GM18517 (cell line): ENCODE measurements at regions not wholly inside any gene's neighbourhood (a gene's known extent, or its start where the extent isn't known, plus 50 kb on each side); places are given as distances from the start of the nearest gene placed in this dataset.

Experiments used
- ATAC-seq: cut with Tn5 transposase; IDR thresholded peaks from one replicate; pipeline ENCODE4 v1.9.1; 2021; ENCODE audit warnings: mild to moderate bottlenecking, moderate library complexity; ENCODE audit not compliant: unreplicated experiment

DNA sequence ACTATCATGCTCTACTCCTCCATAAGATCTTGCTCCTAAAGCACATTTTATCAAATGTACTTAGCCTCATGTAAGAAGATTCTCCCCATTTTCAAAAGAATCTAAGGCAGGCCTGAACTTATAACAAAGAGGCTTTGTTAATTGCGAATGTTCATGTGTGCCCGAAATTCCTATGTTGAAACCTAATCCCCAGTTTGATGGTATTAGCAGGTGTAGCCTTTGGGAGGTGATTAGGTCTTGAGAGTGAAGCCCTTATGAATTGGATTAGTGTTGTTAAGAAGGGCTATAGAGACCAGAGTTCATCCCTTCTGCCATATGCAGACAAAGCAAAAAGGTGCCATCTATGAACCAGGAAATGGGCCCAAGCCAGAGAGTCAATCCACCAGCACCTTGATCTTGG is 234.5 kb downstream of the PAX3 start:
- ATAC-seq: no peak

DNA sequence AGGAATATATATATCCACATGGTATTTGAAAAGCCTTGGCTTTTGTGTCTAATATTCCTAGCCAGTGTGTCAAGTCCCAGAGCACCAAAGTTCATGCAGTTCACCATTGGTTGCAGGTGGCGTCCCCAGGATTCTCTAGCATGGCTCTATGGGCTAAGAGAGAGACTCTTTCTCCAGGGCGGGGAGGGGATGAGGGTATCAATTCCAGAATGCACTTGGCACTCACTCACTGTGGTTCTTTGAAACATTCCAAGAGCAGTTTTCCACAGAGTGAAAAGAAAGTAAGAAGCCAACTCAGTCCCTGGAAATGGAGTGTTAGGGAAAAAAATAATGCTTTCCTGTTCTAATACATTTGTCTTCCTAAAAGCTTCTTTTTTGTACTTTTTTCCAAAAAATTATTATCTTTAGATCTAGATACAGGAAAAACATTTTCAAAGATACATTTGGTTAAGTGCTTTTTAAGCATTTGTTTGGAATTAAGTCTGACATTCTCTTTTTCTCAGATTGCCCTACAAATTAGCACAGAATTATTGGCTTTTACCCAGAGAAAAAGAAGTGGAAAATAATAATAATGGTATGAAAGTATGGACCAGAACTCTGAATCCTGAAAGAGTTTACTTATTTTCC is 239.9 kb downstream of the PAX3 start:
- ATAC-seq: no peak

DNA sequence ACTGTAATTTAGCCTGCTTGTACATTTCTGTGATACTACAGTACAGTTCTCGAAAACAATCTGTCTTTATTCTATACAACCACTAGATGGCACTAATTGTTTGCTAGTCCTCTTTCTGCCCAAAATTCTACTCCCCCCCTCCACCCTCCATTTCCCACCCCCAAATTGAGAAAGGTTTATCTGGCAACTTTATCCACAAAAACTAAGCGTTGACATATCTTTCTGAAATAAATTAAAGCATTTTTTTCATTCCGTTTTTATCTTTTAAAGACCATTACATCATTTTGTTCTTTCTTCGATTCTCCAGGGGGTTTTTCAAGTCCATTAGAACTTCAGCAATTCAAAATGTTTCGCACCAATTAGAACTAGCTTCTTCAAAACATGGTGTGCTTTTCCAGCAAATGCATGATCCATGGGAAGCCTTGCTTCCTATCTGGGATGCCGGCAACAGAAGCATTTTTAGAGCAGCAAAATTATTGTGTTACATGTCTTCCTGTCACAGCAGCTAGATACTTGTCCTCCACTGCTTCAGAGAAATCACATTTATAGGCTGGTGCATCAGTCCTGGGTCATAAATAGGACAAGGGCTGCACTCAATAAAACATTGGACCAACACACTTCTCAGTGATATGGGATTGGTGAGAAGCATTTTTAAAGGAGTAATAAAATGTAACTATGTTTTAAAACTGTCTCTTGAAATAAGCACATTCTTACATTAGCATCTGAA is 241.3 kb downstream of the PAX3 start:
- no peak for ATAC-seq

DNA sequence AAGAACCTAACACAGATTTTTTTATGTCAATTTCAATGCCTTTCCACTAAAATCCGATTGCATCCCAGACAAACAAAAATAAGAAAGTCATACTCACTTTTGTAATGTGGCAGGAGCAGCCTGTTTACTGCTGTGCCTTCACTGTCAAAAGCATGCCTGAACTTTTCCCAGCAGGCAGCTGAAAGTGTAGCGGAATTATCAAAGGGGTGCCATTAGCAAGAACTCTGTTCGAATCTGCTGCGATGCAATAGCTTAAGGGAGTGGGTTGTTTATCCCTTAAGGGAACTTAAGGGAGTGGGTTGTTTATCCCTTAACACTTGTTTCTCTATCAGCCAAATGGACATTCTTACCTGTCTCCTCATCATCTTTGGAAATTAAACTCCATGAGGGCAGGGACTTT is 243.5 kb downstream of the PAX3 start:
- ATAC-seq: no peak

DNA sequence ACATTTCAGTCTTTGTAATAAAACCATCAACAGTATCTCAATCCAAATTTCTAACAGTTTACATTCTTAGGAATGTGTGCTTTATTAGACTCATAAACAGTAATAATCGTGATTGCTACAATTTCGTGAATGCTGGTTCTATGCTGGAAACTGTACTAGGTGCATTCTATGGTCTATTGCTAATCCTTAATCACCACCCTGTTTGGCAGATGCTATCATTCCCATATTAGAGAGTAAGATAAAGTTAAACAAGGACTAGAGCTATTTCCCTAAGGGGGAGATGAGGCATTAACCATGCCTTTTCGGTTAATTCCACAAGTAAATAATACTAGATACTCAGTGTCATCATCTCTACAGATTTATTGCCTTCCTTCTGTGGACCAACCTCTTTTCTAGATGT is 244.0 kb downstream of the PAX3 start:
- ATAC-seq: no peak

DNA sequence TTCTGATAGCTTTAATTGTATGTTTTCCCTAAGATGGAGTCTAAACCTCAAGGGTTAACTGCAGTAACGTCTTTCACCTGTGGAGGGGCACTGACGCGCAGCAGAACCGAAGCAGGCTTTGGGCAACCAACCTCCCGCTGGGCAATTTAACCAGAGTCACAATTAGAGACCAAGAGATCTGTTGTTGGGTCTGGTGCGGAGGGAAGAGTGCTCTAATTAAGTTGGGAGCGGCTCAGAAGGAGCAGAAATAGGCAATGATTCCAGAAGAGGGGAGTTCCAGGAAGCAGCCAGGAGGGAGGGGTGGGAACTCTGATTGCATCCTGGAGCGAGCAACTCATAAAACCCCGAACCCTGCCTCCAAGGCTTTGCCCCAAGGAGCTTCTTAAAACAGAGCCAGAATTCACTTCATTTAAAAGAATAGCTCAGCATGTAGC is 245.8 kb downstream of the PAX3 start:
- ATAC-seq: no peak

DNA sequence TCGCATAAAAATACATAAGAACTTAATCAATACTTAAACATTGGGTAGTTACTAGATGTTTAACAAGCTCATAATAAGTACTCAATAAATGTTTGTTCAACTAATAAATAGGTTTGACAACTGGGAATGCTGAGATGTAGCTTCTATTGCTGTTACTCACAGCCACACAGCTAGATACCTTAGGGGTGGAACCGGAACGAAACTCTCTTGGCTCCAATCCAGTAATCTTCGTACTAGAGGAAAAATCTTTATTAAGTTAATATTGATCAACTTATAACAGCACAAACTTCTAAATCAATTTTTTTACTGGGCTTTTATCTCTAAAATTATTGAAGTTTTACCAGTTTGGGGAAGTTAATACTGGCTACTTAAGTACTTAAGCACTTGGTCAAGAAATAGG is 247.8 kb downstream of the PAX3 start:
- ATAC-seq: no peak

DNA sequence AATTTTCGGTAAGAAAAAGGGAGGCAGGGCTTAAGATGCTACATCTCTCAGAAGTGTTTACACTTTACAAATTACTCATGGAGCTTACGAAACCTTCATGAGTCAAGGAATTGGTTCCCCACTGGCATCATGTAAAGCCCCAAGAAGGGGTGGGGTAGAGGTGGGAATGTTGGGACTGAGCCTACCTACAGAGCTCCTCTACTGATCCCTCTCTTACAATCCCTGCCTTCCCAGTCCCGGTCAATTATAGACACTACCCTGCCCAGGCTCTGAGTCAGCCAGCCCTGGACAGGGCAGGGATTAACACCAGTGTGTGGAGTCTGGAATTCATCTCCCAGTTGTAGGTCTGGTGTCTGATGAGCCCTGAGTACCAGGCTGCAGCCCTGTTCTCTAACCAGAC is 248.9 kb downstream of the PAX3 start:
- ATAC-seq: no peak

DNA sequence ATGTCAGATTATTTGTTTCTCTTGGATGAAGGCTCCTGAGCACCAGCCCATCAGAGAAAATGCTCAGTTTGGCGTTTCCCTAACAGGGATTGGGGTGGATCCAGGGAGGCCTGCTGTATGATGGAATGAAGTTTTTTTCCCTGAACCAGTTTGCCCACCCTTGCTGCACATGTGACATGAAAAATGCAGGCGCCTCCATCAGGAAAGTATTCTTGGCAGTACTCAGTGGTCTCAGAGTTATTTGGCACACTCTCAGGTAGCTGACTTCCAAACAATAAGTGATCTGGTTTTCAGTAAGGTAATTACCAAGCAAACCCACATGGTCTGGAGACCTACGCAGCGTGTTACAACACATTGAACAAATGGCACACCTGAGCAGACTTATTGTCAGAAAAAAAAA is 254.9 kb downstream of the PAX3 start:
- no peak for ATAC-seq

DNA sequence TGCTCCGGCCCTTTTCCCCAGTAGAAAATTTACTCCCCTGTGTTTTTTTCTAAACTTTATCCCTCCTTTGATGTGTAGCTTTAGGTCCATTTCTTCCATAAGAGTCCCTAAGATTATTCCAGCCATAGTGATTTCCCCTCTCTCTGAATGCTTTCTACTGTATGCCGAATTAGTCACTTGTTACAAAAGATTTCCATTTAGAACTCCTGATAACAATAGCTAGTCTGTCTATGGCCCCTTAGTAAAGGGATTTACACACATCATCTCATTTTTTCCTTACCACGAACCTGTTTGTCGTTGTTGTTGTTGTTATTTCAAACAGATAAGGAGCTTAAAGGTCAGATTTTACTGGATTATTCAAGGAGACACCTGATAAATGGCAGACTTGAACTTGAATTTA is 256.1 kb downstream of the PAX3 start:
- ATAC-seq: no peak

DNA sequence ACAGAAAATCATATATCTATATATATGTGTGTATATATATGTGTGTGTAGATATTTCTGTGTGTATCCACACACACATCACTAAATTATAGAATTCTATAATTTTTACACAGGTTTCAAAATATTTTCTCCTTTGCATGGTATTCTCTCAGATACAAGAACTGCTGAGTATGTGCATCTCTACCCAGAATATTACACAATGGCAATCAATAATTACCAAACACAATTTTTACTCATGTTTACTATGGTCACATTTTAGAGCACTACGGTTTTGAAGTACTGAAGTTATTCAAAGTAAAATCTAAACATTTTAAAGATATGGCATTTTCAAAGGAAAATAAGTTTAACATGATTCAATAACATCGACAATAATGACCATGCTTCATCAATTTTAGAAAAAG is 258.5 kb downstream of the PAX3 start:
- ATAC-seq: no peak

DNA sequence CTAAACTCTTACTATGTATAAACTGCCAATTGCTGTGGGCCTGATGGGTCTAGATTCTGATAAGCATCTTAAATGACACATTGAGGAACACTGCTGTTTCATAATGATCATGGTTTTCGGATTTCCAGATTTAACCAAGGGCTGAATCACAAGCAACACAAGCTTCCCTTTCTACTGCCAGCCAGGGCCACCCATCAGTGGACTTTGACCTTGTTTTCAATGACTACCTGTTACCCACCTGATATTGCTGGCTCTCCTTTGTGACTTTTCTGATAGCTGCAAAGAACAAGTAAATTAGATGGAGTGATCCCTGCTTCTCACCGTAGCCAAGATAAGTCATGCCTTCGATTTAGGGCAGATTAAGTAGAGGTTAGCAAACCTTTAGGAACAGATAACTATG is 259.0 kb downstream of the PAX3 start:
- no peak for ATAC-seq

DNA sequence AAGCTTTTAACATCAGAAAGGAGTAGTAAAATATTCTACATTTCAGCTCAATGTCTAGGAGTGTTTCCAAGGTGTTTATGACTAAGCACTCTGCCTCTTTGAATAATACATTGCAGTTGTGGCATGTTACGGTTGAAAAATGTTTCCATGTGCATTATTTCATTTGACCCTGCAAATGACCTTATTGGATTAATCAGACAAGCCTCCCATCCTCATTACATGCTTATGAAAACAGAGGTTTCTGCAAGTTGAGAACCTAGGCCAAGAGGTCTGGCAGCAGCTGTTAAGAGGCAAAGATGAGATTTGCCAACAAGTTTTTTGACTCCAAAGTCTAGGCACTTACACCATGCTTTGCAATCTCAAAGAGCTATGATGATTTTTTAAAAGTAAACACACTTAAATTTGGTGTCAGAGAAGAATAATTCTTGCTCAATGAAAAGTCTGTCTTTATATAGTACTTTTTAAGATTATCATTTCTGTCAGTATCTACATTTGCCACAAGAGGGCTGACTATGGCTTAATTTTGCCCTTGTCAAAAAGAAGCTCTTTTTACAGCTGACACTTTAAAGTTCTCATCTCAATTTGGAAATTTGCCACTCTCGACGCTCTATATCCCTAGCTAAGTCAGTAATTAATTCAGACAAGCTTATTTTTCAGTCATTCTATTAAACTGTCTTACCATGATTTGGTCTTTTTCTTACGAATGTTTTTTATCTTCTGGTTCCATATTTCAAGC is 260.6 kb downstream of the PAX3 start:
- no peak for ATAC-seq

DNA sequence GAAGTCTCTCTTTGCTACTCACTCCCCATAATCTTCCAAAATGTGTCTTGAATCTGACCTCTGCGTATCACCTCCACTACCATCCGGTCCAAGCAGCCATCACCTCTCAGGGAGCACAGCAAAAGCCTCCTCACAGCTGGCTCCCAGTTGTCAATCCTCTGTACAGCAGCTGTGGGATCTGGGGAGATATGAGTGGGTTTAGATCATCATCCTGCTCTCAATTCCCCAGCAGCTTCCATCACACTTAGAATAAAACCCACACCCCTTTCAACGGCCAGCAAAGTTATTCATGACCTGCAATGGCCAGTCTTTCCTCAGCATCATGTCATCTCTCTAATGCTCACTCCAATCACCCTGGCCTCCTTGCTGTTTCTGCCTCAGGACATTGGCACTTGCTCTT is 261.6 kb downstream of the PAX3 start:
- no peak for ATAC-seq

DNA sequence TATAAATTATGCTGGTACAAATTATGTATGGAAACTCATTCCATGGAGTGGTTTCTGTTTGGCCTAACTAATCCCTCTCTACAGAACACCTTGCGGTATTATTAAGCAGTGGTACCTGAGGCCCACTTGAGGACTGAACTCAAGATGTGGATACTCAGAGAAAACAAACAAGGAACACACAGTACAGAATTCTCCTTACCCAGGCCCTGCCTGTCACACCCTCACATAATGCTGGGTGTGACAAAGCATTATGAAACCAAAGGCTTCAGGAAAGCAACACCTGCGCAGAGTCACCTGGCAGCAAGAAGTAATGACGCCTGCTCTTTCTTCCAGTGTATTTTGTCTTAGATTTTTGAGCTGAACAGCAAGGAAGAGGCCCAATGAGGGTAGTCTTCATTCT is 264.7 kb downstream of the PAX3 start:
- ATAC-seq: no peak

DNA sequence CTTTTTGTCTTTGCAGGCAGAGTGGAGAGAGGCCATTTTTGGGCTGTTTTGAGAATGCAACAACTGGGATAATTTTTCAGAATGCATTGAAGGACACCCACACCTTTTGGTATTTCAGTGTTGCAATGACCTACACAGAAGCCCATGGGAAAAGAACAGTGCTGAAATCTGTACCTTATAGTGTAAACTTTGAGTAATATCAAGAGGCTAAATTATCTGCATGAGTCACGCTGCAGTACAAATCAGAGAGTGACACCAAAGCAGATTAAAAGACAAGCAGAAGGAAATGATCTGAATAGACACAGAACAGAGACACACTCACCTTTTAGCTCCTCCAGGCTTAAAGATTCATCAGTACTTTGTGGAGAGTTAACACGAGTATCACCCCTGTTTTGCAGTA is 265.3 kb downstream of the PAX3 start:
- ATAC-seq: no peak

DNA sequence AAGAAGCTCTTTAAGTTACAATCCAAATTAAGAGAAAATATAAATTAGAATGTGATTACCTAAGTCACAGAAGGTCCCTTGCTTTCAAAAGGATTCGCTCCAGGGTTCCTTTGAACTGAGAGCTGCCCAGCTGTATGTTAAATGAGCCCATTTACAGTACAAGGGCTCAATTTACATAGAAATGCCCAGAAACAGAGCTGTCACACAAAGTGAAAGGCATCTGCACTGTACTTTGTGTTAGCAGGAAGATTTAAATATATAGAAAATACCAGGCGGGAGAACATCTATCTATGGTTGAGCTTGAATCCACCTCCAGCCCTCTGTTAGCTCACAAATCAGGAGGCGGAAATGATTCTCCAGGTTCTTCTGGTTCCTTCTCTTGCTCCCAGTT is 272.9 kb downstream of the PAX3 start:
- no peak for ATAC-seq

DNA sequence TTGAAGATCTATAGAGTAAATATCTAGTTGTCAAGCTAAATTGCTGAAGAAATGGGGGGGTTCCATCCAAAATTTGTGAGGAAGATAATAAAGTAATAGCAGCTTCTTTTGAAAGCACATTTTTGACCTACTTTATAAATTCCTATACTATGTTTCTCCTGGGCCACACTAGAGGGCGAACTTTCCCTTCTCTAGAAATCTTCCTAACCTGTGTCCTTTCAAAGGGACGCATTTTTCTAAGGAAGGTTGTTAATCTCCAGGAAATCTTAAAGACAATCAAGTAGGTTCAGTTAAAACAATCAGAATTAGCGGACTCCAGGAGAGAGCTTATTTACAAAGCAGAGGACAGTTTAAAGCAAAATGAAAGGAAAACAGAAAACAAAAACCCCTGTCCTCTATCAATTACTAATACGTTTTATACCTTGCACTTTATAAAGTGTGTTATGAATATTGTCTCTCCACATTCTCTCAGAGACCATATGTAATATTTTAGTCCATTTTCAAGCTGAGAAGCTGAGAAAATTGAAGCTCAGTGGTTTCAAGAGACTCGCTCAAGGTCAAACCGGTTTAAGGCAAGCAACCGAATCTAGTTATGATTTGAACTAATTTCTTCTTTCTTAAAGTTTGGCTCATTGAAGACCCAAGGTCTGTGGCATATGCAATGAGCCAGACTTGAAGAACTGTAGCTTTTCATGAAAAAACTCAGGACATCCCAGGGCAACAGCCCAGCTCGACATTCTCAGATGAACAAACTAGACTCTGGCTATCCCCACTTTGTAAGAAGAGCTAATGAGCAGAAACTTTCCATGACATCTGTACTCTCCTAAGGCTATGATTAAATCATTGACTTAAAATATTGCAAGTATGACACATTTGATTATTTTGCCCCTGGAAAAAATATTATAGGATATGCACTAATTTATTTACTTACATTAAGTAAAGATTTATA is 273.6 kb downstream of the PAX3 start:
- no peak for ATAC-seq

DNA sequence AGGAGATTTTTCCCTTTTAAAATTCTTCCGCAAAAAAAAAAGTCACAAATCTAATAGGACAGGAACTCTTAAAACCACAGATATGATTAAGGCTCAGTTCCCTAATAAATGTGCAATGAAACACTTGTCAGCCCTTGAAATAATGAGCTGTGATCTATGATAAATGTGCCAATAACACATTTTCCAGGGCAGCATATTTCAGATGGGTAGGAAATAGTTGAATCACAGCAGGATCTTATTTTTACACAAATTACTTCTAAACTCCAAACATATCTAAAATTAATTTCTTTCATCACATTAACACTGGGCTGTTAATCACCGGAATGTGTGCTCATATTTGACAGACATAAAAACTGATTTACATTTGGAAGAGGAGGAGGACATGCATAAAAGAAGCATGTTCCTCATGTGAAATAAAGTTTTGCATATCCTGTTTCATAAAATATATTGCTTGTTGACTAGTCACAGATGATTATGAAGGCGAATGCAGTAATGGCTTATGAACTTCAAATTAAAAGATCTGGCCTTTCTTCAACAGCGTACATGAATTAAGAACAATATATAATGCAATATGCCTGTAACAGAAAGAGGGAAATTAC is 281.4 kb downstream of the PAX3 start:
- no peak for ATAC-seq

DNA sequence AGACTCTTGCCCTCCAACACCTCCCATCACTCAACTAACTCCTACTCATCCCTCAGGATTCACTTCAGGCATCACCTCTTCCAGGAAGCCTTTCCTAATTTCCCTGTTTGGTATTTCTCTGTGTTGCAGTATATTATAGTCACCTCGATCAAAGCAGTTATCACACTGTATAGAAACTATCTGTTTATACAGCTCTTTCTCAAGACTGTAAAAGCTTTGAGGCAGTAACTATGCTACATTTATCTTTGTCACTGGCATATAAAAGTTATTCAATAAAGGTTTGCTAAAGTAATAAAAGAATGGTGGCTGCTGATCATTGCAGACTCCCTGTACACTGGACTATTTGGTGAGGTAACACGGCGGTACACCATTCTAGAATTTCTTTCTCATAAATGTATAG is 284.9 kb downstream of the PAX3 start:
- ATAC-seq: no peak

DNA sequence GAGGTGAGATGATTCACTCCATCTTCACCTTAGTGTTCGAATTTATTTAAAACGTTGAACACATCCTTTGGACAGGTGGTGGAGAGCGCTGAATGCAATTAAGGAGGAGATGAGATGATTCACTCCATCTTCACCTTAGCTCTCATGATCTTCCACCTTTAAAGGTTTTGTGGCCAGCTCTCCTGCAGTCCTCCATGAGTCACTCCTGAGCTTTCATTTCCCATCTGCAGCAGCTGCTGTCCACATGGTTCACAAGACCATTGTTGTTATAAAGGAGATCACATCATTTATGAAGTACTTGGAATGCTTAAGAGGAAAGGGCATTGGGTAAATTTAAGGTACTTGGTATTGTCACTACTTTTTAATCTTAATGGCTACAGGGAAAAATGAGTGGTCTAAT is 298.5 kb downstream of the PAX3 start:
- no peak for ATAC-seq
